Activated CD4-positive, CD25-positive, alpha-beta regulatory T cell treated with anti-CD3 and anti-CD28 coated beads, Interleukin-2, amount 50 U/mL, for 24 hours (primary cell): ENCODE measurements at regions not wholly inside any gene's neighbourhood (a gene's known extent, or its start where the extent isn't known, plus 50 kb on each side); places are given as distances from the start of the nearest gene placed in this dataset.
"Not testable (repeated sequence)": the region's sequence is repeated elsewhere in the genome, so short reads cannot be mapped to it uniquely, and the experiment has no call there.

ENCODE experiments used
- ATAC-seq, 2 donors: fragments of 150-1000 bp; cut with Tn5 transposase; one replicate each; pipeline ENCODE4 v1.10.0; 2021; ENCODE audit warnings: mild to moderate bottlenecking in 1 of 2, moderate library complexity in 1 of 2

DNA sequence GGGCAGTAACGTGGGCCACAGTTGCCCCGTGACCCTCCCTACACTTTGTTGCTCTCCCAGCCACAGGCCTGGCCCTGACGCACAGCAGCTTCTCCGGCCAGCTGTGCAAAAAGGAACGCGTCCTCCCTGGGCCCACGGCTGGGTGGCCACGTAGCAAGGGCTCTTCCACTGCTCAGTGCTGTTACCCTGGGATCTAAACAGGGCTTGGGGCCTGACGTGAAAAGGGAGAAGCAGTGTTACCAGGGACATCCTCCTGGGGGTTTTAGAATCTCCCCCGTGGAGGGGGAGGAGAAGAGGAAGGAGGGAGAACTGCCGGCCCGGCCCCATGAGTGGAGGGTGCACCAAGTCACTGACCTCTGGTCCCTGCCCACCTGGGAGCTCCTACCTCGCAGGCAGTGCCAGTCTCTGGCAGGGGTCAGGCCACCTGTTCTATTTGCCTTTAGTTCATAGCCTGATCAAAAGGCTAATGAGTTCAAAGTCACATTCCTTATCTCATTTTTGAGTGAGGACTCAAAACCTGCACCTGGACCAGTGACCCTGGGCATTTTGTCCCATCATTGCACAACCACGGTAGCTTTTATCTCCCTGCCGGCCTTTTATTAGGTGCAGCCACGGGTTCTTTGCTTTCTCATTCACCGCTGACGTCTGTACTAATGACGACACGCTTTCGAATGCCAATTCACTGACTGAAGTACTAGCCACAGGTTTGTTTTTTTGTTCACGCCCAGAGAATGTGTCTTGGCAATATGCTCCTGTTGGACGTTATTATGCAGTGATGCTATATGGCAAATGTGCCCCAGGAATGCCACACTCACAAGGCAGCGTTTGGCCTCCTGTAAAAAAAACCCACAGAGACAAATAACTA is 4424.6 kb upstream of the TPTE start:
- ATAC-seq: not testable (repeated sequence)

DNA sequence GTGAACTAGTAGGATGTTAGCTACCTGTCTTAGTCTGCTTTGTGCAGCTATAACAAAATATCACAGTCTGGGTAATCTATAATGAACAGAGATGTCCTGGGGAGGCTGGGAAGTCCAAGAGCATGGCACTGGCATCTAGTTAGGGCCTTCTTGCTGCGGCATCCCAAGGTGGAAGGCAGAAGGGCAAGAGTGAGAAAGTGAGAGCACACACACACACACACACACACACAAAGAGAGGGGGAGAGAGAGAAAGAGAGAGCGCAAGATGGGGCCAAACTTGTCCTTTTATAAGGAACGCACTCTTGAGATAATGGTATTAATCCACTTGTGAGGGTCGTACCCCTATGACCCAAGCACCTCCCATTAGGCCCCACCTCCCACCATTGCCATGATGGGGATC is 4423.6 kb upstream of the TPTE start:
- ATAC-seq: not testable (repeated sequence)

DNA sequence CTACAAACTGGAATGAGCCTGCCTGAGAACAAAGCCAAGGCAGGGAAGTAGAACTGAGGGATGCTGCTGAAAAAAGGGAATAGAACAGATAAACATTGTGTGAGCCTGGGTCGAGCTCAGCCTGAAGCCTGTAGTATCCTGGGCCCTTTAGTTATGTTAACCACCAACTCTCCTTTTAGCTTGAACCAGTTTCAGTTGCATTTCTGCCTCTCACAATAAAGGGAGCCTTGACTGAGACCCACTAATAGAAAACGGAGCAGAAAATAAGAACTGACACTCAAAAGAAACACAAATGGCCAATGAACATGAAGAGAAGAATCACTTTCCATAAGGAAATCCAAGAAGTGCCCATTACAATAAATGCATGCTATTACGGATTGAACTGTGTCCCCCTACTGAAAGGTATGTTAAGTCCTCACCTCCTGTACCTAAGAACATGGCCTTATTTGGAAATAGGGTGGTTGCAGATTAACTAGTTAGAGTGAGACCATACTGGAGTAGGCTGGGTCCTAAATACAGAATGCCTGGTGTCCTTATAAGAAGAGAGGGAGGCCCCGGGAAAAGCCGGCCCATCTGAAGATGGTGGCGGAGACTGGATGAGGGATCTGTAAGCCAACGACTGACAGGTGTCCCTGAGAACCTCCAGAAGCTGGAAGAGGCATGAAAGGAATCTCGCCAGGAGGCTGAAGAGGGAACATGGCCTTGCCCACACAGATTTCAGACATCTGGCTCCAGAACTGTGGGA is 4423.0 kb upstream of the TPTE start:
- ATAC-seq: not testable (repeated sequence)

DNA sequence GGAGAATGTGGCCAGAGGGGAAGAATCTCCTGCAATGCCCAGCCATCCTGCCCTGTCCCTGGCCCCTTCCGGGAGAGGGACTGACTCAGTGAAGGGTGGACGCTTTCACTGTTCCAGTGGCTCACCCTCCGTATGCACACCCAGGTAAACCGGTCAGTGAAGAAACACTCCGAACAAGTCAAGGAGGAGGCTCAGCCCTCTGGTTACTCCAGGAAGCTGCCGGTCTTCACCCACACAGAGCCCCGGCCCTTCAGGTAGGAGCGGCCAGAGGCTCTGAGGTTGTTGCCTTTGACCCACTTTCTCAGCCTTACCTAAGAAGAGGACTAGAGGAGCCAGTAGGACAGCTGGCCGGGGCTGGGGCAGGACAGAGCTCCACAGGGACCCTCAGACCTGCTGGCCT is 4419.8 kb upstream of the TPTE start:
- not testable (repeated sequence) for ATAC-seq

DNA sequence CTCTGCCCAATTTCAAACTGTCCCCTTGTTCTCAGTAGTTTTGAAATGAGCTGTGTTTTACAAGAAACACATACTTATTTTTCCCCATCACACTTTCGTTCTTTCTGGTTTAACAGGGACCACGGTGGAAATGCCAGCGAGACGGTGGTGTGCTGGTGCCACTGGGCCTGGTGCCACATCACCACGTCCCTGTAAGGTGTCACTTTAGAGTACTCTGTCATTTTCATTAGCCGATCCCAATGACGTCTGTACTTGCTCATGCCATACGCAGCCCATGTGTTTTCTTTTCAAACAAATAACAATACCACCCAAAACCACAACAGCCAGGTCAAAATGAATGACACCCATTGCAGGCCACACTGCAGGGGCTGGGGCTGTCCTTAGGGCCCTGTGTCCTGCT is 4416.8 kb upstream of the TPTE start:
- not testable (repeated sequence) for ATAC-seq

DNA sequence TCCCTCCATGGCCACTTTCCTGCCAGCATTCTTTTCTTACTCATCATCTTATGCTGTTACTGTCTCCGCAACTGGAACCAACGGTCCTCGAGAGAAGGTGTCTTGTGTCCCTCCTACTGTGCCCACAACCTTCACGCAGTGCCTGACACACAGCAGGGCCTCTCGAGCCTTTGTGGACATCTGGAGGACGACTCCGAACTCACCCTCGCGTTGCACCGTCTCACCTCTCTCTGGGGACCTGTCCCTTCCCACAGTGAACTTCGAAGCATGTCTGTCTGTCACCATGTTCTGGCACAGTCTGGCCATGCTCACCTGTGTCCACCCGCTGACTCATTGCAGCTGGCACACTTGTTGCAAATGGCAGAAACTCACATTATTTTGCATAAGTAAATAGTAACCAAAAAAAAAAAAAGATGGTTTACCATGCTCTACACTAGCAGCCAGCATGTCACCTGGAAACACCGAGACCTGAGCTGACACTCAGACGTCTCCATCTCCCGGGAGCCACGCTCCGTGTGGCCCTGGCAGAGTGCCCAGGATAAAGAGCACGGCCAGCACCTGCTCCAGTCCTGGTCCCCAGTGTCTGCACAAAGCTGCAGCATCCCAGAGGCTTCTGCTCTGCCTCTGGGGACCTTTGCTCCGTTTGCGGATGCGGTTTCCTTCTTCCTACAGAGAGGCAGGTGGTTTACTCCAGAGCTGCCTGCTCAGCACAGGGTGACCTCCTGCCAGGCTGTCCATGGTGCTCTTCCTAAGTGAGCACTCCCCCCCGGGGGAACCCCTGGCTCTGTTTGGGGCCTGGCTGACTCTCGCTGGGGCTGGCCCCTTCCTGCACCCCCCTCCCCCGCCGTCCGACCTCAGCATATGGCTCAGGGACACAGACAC is 4414.5 kb upstream of the TPTE start:
- ATAC-seq: not testable (repeated sequence)

DNA sequence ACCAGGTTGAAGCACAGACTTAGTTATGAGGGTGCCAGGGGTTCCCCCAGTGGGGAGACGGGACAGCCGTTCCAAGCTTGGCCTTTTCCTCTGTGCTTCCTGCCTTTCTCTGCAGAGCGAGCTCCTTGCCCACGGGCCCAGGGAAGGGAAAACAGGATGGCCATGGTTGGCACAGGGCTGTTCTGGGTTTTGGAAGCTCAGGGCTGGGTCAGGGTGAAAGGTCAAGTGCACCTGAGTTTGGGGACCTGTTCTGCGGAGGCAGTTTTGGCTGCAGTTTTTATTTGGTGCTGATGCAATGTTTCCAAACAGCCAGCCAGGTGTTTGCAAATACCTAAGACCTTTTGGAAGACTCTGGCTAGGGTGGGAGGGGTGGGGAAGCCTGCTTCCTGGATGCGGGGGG is 4412.5 kb upstream of the TPTE start:
- ATAC-seq: not testable (repeated sequence)

DNA sequence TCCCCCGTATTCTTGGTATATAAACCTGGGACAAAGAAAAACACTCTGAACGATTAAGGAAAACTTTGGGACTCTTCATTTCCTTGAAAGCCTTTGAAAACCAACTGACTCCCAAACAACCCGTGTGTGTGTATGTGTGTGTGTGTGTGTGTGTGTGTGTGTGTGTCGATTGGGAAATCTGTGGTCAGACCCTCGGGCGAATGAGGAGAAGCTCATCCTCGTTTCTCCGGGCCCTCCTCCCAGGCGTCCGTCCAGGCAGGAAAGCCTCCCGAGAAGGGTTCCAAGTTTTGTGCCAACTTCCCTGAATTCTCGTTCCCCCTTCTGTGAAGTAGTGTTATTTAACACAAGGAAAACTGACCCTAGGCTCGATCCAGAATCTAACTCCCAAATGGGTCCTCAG is 4411.6 kb upstream of the TPTE start:
- not testable (repeated sequence) for ATAC-seq

DNA sequence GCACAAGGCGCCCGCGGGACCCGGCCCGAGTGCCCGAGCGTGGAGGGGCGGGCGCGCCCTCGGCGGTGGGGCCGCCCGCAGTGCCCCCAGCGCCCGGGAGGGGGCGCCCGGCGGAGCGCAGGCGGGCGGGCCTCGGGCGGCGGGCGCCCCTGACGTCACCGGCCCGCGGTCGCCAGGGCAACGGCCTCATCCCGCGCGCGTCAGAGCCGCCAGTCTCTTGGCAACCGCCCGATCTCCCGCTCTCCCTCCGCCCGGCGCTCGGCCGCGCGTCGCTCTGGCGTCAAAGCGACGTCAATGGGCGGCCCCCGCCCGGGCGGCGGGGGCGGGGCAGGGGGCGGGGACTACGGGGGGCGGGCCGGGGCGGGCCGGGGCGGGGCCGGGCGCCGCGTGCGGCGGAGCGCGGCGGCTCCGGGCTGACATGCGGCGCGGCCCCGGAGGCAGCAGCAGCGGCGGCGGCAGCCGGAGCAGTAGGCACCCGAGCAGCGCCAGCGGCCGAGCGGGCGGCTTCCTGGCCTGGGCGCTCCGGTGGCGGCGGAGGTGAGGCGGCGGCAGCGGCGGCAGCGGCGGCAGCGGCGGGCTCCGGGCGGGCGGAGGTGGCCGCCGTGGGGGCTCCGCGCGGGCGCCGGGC is 4410.6 kb upstream of the TPTE start:
- ATAC-seq: peak; percentile 94 to 96

DNA sequence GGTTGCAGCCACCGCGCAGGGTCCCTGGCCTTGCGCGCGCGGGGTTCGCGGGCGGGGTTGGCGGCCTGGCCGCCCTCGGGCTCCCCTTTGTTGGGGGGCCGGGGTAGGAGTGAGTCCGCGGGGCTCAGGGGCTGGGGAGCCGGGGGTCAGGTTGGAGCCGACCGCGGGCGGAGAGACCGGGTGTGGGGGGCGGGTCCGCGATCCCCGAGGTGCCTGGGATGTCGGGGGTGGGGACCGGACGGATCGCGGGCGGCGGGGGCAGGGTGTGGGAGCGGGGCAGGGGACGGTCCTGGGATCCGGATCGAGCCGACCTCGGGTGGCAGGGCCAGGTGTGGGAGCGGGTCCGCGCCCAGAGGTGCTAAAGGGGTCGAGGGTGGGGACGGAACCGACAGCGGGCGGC is 4410.0 kb upstream of the TPTE start:
- peak; percentile 3 to 8 for ATAC-seq

DNA sequence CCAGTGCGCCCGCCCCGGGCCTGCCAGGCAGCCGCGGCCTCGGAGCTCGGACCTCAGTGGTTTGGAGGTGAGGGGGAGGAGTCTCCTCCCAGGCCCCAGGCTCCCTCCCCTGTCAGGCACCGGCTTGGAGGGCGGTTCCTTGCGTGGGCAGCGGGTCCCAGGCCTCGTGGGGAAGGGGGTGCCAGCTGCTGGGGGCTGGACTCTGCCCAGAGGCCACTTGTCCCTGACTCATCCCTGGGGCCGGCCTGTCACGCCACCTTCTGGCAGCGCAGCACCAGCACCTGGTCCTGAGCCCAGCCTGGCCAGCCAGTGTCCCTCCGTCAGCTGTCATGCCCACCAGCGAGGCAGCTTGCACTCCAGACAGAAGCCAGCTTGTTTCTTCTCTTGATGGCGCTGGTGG is 4403.0 kb upstream of the TPTE start:
- ATAC-seq: not testable (repeated sequence)

DNA sequence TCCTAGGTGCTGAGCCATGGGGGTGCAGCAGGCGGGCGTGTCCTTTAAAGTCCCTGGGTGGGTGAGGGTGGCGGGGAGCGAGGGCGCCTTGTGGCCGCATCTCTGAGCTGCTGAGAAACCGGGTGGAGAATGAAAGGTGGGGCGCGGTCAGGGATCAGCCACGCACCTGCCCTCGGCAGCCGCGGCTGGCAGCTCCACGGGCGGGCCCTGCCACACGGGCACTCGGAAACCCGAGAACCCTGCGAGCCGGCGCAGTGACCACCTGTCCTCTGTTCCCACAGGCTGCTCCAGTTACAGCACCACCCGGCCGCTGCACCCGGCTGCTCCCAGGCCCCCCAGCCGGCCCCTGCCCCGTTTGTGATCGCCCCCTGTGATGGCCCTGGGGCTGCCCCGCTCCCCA is 4400.5 kb upstream of the TPTE start:
- not testable (repeated sequence) for ATAC-seq

DNA sequence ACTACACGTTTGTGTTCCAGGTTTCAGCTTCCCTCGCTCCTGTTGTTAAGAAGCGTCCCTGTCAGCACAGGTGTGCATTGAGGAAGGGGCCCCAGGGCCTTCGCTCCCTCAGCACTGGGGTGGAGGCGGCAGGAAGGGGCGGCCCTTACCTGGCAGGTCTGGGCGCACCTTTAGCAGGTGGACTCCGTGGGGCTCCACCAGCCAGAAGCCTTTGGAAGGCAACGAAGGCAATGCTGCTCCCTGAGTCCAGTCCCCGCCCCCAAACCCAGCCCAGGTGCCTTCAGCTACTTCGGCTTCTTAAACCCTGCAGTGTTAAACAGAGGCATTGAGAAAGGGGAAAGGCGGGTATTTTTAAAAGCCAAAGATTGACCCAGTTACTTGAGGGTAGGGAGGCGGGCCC is 4398.8 kb upstream of the TPTE start:
- not testable (repeated sequence) for ATAC-seq

DNA sequence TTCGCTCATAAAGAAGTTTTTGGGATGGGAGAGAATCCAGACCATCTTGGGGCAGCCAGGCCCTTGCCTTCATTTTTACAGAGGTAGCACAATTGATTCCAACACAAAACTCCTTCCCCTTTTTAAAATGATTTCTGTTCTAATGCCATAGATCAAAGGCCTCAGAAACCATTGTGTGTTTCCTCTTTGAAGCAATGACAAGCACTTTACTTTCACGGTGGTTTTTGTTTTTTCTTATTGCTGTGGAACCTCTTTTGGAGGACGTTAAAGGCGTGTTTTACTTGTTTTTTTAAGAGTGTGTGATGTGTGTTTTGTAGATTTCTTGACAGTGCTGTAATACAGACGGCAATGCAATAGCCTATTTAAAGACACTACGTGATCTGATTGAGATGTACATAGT is 4398.2 kb upstream of the TPTE start:
- ATAC-seq: peak in 1 of 2 donors; percentile 14

DNA sequence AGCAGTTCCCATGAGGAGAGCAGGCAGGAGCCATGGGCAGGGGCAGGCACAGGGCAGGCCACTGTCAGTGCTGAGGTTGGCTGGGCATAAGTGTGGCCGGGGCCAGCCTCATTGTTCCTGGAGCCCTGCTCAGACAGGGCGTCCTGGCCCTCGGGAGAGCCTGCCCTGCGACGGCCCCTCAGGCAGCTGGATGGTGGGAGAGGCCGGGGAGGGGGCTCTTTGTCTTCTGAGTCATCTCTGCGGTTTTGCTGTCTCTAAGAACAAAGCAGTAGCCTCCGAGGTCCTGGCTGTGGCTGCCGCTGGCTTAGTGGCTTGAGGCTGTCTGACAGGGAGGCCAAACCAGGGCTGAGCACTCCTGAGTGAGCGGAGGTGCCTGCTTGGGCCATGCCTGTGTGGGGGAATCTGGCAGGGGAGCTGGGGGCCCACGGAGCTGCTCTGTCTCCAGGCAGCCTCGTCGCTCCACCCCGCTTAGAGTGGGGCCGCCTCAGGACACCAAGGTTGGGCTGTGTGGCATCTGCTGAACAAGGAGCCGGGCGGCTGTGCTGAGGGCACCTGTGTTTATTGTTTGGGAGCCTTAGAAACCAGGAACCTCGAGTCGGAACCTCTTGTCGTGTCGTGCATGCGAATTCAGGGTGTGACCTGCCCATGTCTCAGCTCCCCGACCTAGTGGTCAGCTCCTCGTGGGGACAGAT is 4395.7 kb upstream of the TPTE start:
- peak in 1 of 2 donors; percentile 6 for ATAC-seq

DNA sequence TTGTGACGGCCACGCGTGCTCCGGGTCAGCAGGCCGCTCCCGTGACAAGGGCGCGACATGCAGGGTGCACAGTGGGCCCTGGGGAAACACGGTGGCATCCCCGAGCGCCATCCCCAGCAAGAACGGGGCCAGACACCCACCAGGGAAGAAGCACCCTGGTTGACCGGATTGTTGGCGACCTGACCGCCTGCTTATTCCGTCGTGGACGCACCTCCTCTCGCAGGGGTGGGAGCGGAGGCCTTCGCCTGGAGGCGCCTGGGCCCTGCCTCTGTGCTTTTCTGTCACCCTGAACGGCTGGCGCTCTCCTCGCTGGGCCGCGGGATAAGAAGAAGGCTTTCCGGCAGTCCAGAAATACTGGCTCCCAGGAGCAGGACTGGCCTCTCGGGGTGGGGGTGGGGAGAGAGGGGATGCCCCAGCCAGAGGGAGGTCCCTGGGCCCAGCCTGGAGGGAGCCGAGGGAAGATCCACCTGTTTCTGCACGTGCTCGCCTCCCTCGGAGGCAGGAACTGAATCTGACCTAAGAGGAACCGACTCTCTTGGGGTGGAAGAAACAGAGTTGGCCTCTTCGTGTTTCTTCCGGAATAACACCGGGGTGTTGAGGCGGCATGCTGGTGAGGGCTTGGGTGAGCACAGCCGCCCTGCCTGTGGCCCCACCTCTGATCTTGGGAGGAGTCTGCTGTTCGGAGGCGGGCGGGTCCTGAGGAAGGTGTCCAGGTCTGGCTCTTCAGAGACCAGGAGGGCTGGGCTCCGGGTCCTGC is 4394.2 kb upstream of the TPTE start:
- ATAC-seq: peak; percentile 68 to 76

DNA sequence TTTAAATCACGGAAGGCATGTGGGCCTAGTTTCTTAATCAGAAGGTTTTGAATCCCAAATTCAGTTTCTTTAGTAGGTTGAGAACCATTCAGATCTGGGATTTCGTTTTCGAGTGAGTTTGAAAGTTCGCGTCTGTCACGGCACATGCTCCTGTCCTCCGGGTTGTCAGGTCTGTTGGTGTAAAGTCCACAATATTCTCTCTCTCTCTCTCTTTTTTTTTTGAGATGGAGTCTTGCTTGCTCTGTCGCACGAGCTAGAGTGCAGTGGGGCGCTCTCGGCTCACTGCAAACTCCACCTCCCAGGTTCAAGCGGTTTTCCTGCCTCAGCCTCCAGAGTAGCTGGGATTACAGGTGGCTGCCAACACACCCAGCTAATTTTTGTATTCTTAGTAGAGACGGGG is 4390.6 kb upstream of the TPTE start:
- not testable (repeated sequence) for ATAC-seq

DNA sequence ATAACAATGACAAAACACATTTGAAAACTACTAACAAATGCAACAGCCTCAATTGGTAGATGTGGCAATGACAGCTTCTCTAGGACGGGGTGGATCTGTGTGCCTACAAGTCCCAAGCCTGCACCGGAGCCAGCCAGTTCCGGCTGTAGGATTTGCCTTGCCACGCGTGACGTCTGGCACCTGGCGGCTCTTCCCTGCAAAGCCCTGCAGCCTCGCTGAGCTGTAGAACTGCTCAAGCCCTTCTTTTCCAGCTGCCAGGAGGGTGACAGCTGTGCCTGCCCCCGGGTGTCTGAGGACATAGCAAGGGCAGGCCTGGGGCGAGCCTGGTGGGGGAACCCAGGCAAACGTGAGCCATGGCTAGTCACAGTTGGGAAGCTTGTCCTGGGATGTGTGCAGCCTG is 4388.0 kb upstream of the TPTE start:
- ATAC-seq: not testable (repeated sequence)

DNA sequence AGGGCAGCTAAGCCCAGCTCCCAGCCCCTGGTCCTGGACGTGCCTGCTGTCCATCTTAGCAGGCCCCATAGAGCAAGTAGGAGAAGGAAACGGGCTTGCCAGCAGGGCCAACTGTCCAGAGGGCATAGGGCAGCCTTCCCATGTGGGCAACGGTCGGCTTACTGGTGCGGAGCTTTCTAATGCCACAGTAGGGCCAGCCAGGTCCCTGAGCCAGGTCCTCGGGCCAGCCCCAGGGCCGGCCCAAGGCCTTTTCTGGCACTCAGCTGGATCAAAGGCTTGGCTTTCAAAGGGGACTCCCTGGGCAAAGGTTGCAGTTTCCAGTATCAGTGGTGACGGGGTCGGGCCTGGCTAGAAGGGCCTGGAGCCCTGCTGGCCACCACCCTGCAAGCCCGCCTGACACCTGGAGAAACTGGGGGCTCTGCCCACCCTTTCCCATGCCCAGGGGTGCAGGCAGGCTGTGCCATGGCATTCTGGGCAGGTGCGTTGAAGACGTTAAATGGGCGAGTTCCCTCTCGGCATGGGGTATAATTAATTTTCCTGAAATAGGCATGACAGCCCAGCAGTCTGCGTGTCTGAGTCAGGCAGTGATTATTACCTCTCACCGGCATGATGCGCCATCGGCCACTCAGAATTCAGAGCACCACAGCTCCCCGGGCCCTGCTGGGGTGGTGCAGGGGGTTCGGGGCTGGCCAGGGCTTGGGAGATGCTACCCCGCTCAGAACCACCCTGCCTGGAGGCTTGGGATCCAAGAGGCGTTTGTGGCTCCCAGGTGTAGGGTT is 4387.3 kb upstream of the TPTE start:
- not testable (repeated sequence) for ATAC-seq

DNA sequence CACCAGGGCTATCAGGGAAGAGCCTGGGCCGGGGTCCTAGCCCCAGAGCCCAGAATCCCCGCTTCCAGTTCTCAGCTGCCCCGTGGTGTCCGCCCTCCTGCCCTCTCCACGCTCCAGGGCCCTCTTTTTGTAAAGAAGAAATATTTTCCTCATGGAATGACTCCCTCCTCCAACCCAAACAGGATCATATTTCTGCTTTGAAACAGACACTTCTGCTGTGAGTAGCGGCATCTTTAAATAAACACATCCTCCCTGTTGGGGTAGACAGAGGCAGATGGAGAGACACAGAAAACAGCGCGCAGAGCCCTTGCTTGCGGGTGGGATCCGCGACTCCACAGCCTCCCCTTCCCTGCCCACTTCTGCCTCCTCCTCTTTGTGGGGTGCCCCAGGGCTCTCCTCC is 4384.7 kb upstream of the TPTE start:
- ATAC-seq: not testable (repeated sequence)
